GM12878 (cell line): ENCODE measurements at regions not wholly inside any gene's neighbourhood (a gene's known extent, or its start where the extent isn't known, plus 50 kb on each side); places are given as distances from the start of the nearest gene placed in this dataset.

ENCODE experiments used
- ATAC-seq: fragments of 200-7000 bp; cut with Tn5 transposase; 3 replicates; pipeline ENCODE4 v1.9.1; 2020; ENCODE audit warnings: mild to moderate bottlenecking, moderate library complexity
- BruUV-seq: library from RNA; stranded (reverse); fragments of 400-500 nt; replicated peaks from 2 replicates; lab custom pipeline; 2021; lab: Mats Ljungman, UMichigan
- CTCF ChIA-PET: fragments of 300-600 bp; sonication (Branson Sonifier 250); formaldehyde crosslinking; extraction: SDS; loops from one replicate; lab custom pipeline; 2021; ENCODE audit warnings: inconsistent platforms; lab: Yijun Ruan, JAX
- POLR2A ChIA-PET: fragments of 350-600 bp; formaldehyde crosslinking; extraction: SDS; loops from one replicate; lab custom pipeline; 2021; ENCODE audit warnings: inconsistent platforms; lab: Charles Lee
- RAD21 ChIA-PET: fragments of 300-600 bp; sonication (Branson Sonifier 250); formaldehyde crosslinking; loops from one replicate; lab custom pipeline; 2023; ENCODE audit warnings: antibody characterized with exemption; ENCODE audit not compliant: unreplicated experiment; lab: Charles Lee
- SMC1A ChIA-PET: fragments of 300-600 bp; sonication (Branson Sonifier 250); formaldehyde crosslinking; loops from one replicate; lab custom pipeline; 2023; ENCODE audit not compliant: unreplicated experiment, uncharacterized antibody; lab: Charles Lee
- DNase-seq: peaks from one replicate; pipeline ENCODE4 v3.0.0-alpha.2; 2011; ENCODE audit warnings: low read depth, low spot score
- FAIRE-seq: peaks from 3 replicates; lab custom pipeline; 2011; peaks lifted over from hg19 to GRCh38; lab: Jason Lieb, UNC
- H2AFZ ChIP-seq: 2 replicates; pipeline ENCODE4 v1.6.0; 2011; ENCODE audit warnings: low read depth, low read length, control low read depth; ENCODE audit not compliant: control insufficient read depth
- H3K27ac ChIP-seq: 2 replicates; pipeline ENCODE4 v1.5.1; 2011; ENCODE audit warnings: control low read depth; ENCODE audit not compliant: control insufficient read depth, insufficient read depth
- H3K27me3 ChIP-seq, 2 experiments: replicated peaks in 1 of 2; 2 replicates each; pipeline versions ENCODE4 v1.6.0 to v1.6.1; 2011; ENCODE audit warnings: low read length in 1 of 2; ENCODE audit not compliant: control insufficient read depth in 2 of 2, insufficient read depth in 2 of 2
- H3K36me3 ChIP-seq, 2 experiments: 2 replicates each; pipeline ENCODE4 v1.5.1; 2011; ENCODE audit warnings: low read length in 1 of 2; ENCODE audit not compliant: control insufficient read depth in 2 of 2, insufficient read depth in 2 of 2
- H3K4me1 ChIP-seq: 2 replicates; pipeline ENCODE4 v1.6.1; 2011; ENCODE audit warnings: mild to moderate bottlenecking, low read length, moderate library complexity, mixed read lengths; ENCODE audit not compliant: control insufficient read depth, insufficient read depth
- H3K4me2 ChIP-seq: 2 replicates; pipeline ENCODE4 v1.6.0; 2011; ENCODE audit warnings: control low read depth; ENCODE audit not compliant: control insufficient read depth, insufficient read depth
- H3K4me3 ChIP-seq: fragments of 200-600 bp; sonication (generic); 2 replicates; pipeline ENCODE4 v1.5.1; 2016
- H3K79me2 ChIP-seq: 2 replicates; pipeline ENCODE4 v1.6.0; 2011; ENCODE audit warnings: low read length; ENCODE audit not compliant: control insufficient read depth, insufficient read depth
- H3K9ac ChIP-seq: 2 replicates; pipeline ENCODE4 v1.8.0; 2011; ENCODE audit warnings: low read length, control low read depth, mixed read lengths; ENCODE audit not compliant: control insufficient read depth, insufficient read depth
- H3K9me3 ChIP-seq: replicated peaks from 3 replicates; pipeline ENCODE4 v1.5.1; 2011; ENCODE audit warnings: mild to moderate bottlenecking, low read length; ENCODE audit not compliant: control insufficient read depth, insufficient read depth
- H4K20me1 ChIP-seq: 2 replicates; pipeline ENCODE4 v1.6.0; 2011; ENCODE audit not compliant: control insufficient read depth, insufficient read depth
- BCL3 ChIP-seq: IDR thresholded peaks from 2 replicates; pipeline ENCODE4 v1.6.1; 2011; ENCODE audit warnings: borderline replicate concordance, low read depth, mild to moderate bottlenecking, moderate library complexity, low read length; ENCODE audit not compliant: insufficient read depth, poor library complexity, severe bottlenecking
- CUX1 ChIP-seq: IDR thresholded peaks from 2 replicates; pipeline ENCODE4 v1.6.1; 2012; ENCODE audit warnings: improper control_type of control experiment, low read depth, low read length; ENCODE audit not compliant: insufficient replicate concordance
- E4F1 ChIP-seq: fragments of 450-650 bp; IDR thresholded peaks from 2 replicates; pipeline ENCODE4 v1.6.1; 2018; ENCODE audit warnings: borderline replicate concordance, mild to moderate bottlenecking; ENCODE audit not compliant: partially characterized antibody
- MTA2 ChIP-seq: fragments of 450-650 bp; IDR thresholded peaks from 2 replicates; pipeline ENCODE4 v1.6.1; 2016; ENCODE audit warnings: low read depth, mild to moderate bottlenecking, moderate library complexity
- RAD21 ChIP-seq: IDR thresholded peaks from 2 replicates; pipeline ENCODE4 v1.6.1; 2011; ENCODE audit warnings: mild to moderate bottlenecking, low read depth, low read length, moderate library complexity; ENCODE audit not compliant: insufficient read depth
- RB1 ChIP-seq: fragments of 450-650 bp; formaldehyde crosslinking; IDR thresholded peaks from 2 replicates; pipeline ENCODE4 v1.6.1; 2017; ENCODE audit warnings: mild to moderate bottlenecking, borderline replicate concordance
- SREBF2 ChIP-seq: IDR thresholded peaks from 2 replicates; pipeline ENCODE4 v1.6.1; 2012; ENCODE audit warnings: mild to moderate bottlenecking, low read length
- STAT1 ChIP-seq: fragments of 450-650 bp; conservative IDR thresholded peaks from 2 replicates; pipeline ENCODE4 v1.6.1; 2014; ENCODE audit warnings: antibody characterized with exemption, mild to moderate bottlenecking
- ZBTB4 ChIP-seq: fragments of 450-650 bp; formaldehyde crosslinking; IDR thresholded peaks from 2 replicates; pipeline ENCODE4 v1.4.0; 2022; ENCODE audit warnings: mild to moderate bottlenecking, moderate library complexity
- WGBS: methylation state at CpG from one replicate; pipeline ENCODE4 v1.1.6; 2016; ENCODE audit warnings: low lambda C conversion rate; ENCODE audit not compliant: insufficient replicate concordance, insufficient coverage; ENCODE audit errors: missing lambda C conversion rate; 5-methylcytosine and 5-hydroxymethylcytosine counted together
- in situ Hi-C: fragments of 300-500 bp; cut with MboI; formaldehyde crosslinking; loops from 9 replicates; pipeline ENCODE4 v1.14.3; 2018; ENCODE audit warnings: mixed read lengths
- intact Hi-C: fragments of 100-400 bp; cut with micrococcal nuclease; formaldehyde crosslinking; loops from one replicate; pipeline ENCODE4 v1.14.2; 2022; ENCODE audit not compliant: unreplicated experiment

GRCh38 chr7:3156508-3156907, 112.8 kb upstream of the CARD11 start:
- no peak overlapping the region for H3K9ac ChIP-seq
- H4K20me1 ChIP-seq: no peaks in the 10 kb centered on the region
- in situ Hi-C loops: loop anchor here (5.0 kb wide), 1 partner anchor 269 kb away; no protein-coding TSS in a partner anchor
- ChIA-PET CTCF (interaction anchor here (0.7 to 4.3 kb wide), 5 partner anchors 30 to 291 kb away, joined by 3 to 48 read pairs (median 7); no protein-coding TSS in a partner anchor), RAD21 (no interaction called here), POLR2A (no interaction called here), SMC1A (interaction anchor here (1.2 to 4.1 kb wide), 3 partner anchors 69 to 267 kb away, joined by 3 to 43 read pairs (median 4); no protein-coding TSS in a partner anchor)
- no peak overlapping the region for H3K27ac ChIP-seq
- DNase-seq (no peak), FAIRE-seq (no peak), ATAC-seq (no peak)
- no peaks in the 10 kb centered on the region for H3K4me1 ChIP-seq
- H3K4me2 ChIP-seq: no peak overlapping the region
- H3K4me3 ChIP-seq: no peak overlapping the region
- no TSS peak for BruUV-seq
- intact Hi-C loops: loop anchor here (10.0 kb wide), 1 partner anchor 492 kb away; no protein-coding TSS in a partner anchor
- no peak overlapping the region for H2AFZ ChIP-seq
- H3K27me3 ChIP-seq: no peaks in the 10 kb centered on the region
- H3K36me3 ChIP-seq: no peaks in the 10 kb centered on the region
- H3K9me3 ChIP-seq: no peaks in the 10 kb centered on the region
- WGBS: 54% methylated on average over 9 of the region's 9 CpGs
- no peaks in the 10 kb centered on the region for H3K79me2 ChIP-seq
- TF ChIP-seq STAT1: no peak
- TF ChIP-seq E4F1: no peak
- TF ChIP-seq BCL3: no peak
- TF ChIP-seq RAD21: no peak
- TF ChIP-seq MTA2: no peak
- TF ChIP-seq ZBTB4 (CRISPR knock-in tag): no peak
- no peak for TF ChIP-seq CUX1
- no peak for TF ChIP-seq RB1
- TF ChIP-seq SREBF2: no peak
